ENCODE measurements at regions not wholly inside any gene's neighbourhood (a gene's known extent, or its start where the extent isn't known, plus 50 kb on each side); places are given as distances from the start of the nearest gene placed in this dataset.
"Not testable (repeated sequence)": the region's sequence is repeated elsewhere in the genome, so short reads cannot be mapped to it uniquely, and the experiment has no call there.

DNA sequence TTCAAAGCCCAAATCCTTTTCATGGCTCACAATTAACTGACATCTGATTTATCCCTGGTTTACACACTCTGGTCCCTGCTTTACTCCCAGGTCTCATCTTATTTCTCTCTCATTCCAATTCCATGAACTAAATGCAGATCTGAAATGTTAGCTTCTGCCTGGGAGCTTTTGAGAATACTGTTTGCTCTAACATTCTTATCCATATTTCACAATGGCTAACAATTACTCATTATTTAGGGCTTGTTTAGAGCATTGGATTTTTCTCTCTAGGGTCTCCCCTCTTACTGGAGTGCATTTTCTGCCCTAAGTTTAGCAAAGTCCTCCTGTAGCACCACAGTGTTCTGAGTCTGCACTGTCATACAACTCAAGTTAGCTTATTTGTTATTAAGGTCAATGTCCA lies 121.5 kb upstream of the HCRTR2 start:
- H3K4me3 ChIP-seq (ENCODE audit: low read depth, low read length): no peak overlapping the region
- ChIA-PET CTCF (no interaction called here), POLR2A (no interaction called here)
- H3K36me3 ChIP-seq (ENCODE audit: control insufficient read depth, insufficient read depth, low read length): no peaks in the 10 kb centered on the region
- no peaks in the 10 kb centered on the region for H3K27me3 ChIP-seq (ENCODE audit: control insufficient read depth, insufficient read depth, low read length)
- DNase-seq (ENCODE audit: low read depth): no peak
- TF ChIP-seq, protein P1, sequence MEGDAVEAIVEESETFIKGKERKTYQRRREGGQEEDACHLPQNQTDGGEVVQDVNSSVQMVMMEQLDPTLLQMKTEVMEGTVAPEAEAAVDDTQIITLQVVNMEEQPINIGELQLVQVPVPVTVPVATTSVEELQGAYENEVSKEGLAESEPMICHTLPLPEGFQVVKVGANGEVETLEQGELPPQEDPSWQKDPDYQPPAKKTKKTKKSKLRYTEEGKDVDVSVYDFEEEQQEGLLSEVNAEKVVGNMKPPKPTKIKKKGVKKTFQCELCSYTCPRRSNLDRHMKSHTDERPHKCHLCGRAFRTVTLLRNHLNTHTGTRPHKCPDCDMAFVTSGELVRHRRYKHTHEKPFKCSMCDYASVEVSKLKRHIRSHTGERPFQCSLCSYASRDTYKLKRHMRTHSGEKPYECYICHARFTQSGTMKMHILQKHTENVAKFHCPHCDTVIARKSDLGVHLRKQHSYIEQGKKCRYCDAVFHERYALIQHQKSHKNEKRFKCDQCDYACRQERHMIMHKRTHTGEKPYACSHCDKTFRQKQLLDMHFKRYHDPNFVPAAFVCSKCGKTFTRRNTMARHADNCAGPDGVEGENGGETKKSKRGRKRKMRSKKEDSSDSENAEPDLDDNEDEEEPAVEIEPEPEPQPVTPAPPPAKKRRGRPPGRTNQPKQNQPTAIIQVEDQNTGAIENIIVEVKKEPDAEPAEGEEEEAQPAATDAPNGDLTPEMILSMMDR (IDR thresholded peaks at IDR 0.05; ENCODE audit: insufficient read depth, low read depth, low read length): no peak

DNA sequence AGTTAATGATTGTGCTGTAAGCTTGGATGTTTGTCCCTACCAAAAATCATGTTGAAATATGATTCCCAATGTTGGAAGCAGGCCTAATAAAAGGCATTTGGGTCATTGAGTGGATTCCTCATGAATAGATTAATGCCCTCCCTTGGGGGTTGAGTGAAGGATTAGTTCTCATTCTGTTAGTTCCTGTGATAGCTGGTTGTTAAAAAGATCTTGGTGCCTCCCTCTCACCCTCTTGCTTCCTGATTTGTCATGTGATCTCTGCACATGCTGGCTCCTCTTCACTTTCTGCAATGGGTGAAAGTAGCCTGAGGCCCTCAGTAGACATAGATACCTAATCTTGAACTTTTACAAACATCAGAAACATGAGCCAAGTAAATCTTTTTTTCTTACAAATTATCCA lies 115.6 kb upstream of the HCRTR2 start:
- ChIA-PET POLR2A (no interaction called here), CTCF (no interaction called here)
- DNase-seq (ENCODE audit: low read depth): no peak
- H3K27me3 ChIP-seq (ENCODE audit: control insufficient read depth, insufficient read depth, low read length): no peaks in the 10 kb centered on the region
- no peaks in the 10 kb centered on the region for H3K36me3 ChIP-seq (ENCODE audit: control insufficient read depth, insufficient read depth, low read length)
- no peak overlapping the region for H3K4me3 ChIP-seq (ENCODE audit: low read depth, low read length)
- TF ChIP-seq, protein P1 (IDR thresholded peaks at IDR 0.05; ENCODE audit: insufficient read depth, low read depth, low read length): no peak

DNA sequence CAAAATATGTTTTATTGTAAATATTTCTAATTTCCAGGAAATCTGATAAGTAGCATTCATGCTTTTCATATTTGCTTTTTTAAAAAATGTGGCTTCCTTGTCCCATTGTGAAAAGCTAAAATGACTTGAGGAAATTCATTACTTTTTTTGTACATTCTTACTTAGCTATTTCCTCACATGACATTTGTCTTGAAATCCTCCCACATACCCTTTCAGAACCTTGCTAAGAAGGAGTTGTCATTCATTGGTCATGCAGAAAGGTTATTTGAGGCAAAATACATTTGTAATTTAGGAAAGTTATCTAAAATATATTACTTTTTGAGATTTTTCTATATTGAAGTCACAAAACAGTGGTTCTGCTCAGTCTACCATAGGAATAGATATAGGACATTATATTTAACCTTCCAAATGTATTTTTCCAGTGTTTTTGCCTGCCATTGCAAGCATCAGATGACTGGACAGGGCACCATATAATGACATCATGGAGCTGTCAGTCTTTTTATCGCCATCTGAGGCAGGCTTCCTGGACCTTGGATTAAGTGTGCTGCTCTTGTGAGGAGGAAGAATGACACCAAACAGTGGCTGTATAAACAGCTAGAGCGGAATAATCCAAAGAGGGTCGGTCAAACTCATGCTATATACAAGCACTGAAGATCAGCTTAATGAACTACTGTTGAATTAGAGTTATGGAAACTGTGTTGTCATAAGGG lies 109.4 kb upstream of the HCRTR2 start:
- CTCF ChIA-PET: interaction anchor here (0.9 to 3.3 kb wide), 3 partner anchors 347 to 1080 kb away, joined by 3 to 20 read pairs (median 7); no protein-coding TSS in a partner anchor
- Histone ChIP-seq H3K4me3 (ENCODE audit: low read depth, low read length) (no peak overlapping the region), H3K27me3 (ENCODE audit: control insufficient read depth, insufficient read depth, low read length) (no peaks in the 10 kb centered on the region), H3K36me3 (ENCODE audit: control insufficient read depth, insufficient read depth, low read length) (no peaks in the 10 kb centered on the region)
- no peak for DNase-seq (ENCODE audit: low read depth)
- TF ChIP-seq, protein P1 (IDR thresholded peaks at IDR 0.05; ENCODE audit: insufficient read depth, low read depth, low read length): no peak
- POLR2A ChIA-PET: no interaction called here

DNA sequence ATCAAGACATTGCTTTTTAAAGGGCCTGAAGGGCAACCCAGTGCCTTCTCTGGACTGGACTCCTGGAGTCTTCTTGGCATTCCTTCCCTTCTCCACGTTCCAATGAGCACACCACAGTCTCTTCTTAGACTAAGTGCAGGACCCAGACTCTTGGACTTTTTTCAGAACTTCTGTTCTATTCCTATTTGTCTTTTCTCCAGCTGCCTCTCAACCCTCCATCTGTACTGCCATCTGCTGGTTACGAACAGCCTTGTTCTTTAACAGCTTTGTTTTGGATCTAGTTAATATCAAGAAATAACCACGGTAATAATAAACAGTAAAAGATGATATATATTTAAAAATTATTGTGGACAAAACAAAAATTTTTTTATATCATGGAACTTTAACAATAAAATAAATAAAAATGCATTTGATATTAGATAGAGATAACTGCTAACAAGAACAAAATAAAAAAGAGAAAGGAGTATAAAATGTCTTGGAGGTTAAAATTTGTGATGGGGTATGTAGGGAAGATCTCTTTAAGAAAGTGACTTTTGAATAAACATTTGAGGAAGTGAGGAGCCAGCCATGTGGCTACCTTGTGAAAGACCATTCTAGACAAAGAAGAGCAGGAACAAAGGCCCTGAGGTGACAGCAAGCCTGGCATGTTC lies 105.1 kb upstream of the HCRTR2 start:
- H3K4me3 ChIP-seq (ENCODE audit: low read depth, low read length): no peak overlapping the region
- no peak for DNase-seq (ENCODE audit: low read depth)
- ChIA-PET POLR2A (no interaction called here), CTCF (interaction anchor here (0.8 to 2.0 kb wide), 9 partner anchors 50 to 1086 kb away, joined by 3 to 27 read pairs (median 4); no protein-coding TSS in a partner anchor)
- H3K27me3 ChIP-seq (ENCODE audit: control insufficient read depth, insufficient read depth, low read length): no peaks in the 10 kb centered on the region
- TF ChIP-seq, protein P1 (IDR thresholded peaks at IDR 0.05; ENCODE audit: insufficient read depth, low read depth, low read length): peak; percentile 68
- H3K36me3 ChIP-seq (ENCODE audit: control insufficient read depth, insufficient read depth, low read length): no peaks in the 10 kb centered on the region

DNA sequence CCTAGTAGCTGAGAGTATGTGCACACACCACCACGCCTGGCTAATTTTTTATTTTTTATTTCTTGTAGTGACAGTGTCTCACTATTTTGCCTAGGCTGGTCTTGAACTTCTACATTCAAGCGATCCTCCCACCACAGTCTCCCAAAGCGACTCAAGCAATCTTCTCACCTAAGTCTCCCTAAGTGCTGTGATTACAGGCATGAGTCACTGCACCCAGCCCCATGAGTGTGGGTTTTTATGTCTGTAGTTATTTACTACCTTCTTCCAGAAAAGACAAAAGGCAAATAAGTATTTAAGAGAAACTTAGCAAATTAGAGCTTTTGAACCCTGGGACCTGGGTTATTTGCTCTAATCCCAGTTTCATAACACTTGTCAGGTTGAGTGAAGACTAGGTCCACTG lies 92.3 kb upstream of the HCRTR2 start:
- no peak for DNase-seq (ENCODE audit: low read depth)
- Histone ChIP-seq H3K27me3 (ENCODE audit: control insufficient read depth, insufficient read depth, low read length) (no peaks in the 10 kb centered on the region), H3K36me3 (ENCODE audit: control insufficient read depth, insufficient read depth, low read length) (no peaks in the 10 kb centered on the region), H3K4me3 (ENCODE audit: low read depth, low read length) (no peak overlapping the region)
- TF ChIP-seq, protein P1 (IDR thresholded peaks at IDR 0.05; ENCODE audit: insufficient read depth, low read depth, low read length): no peak
- ChIA-PET POLR2A (interaction anchor here (0.6 kb wide), 1 partner anchor 435 kb away, joined by 8 read pairs; no protein-coding TSS in a partner anchor), CTCF (no interaction called here)

DNA sequence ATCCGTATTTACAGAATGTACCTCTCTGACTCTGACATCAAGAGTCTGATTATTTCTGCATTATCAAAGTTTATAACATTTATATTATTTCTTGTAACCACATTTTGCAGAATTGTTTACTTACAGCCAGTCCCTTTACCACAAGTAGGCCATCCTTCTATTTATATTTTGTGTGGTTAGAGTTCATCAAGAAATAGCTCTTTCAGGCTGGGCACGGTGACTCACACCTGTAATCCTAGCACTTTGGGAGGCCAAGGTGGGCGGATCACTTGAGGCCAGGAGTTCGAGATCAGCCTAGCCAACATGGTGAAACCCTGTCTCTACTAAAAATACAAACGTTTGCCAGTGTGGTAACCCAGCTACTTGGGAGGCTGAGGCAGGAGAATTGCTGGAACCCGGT lies 86.3 kb upstream of the HCRTR2 start:
- H3K36me3 ChIP-seq (ENCODE audit: control insufficient read depth, insufficient read depth, low read length); H3K27me3 ChIP-seq (ENCODE audit: control insufficient read depth, insufficient read depth, low read length); H3K4me3 ChIP-seq (ENCODE audit: low read depth, low read length); POLR2A ChIA-PET; DNase-seq (ENCODE audit: low read depth); CTCF ChIA-PET: not testable (repeated sequence)

All from BJ (cell line).